Endothelial cell of umbilical vein (primary cell): ENCODE measurements at regions not wholly inside any gene's neighbourhood (a gene's known extent, or its start where the extent isn't known, plus 50 kb on each side); places are given as distances from the start of the nearest gene placed in this dataset.

Experiments
- BruUV-seq: library from RNA; stranded (reverse); fragments of 400-500 nt; replicated peaks from 2 replicates; lab custom pipeline; 2021; lab: Mats Ljungman, UMichigan
- CTCF ChIA-PET: fragments of 300-600, 350-600 bp; sonication (Branson Sonifier 250); formaldehyde crosslinking; loops from one replicate; lab custom pipeline; 2021; ENCODE audit warnings: antibody characterized with exemption, inconsistent platforms; lab: Charles Lee
- POLR2A ChIA-PET: fragments of 300-600, 350-600 bp; sonication (Branson Sonifier 250); formaldehyde crosslinking; loops from one replicate; lab custom pipeline; 2021; ENCODE audit warnings: antibody characterized with exemption, inconsistent platforms; lab: Charles Lee
- DNase-seq: peaks from one replicate; pipeline ENCODE4 v3.0.0-alpha.2; 2011; ENCODE audit warnings: low read depth, low spot score
- FAIRE-seq: peaks from 2 replicates; lab custom pipeline; 2011; peaks lifted over from hg19 to GRCh38; lab: Jason Lieb, UNC
- H2AFZ ChIP-seq: 2 replicates; pipeline ENCODE4 v1.6.0; 2012; ENCODE audit warnings: low read depth, low read length, control low read depth, inconsistent platforms
- H3K27ac ChIP-seq: 2 replicates; pipeline ENCODE4 v1.5.1; 2011; ENCODE audit warnings: low read depth, mild to moderate bottlenecking, control low read depth, low read length, moderate library complexity; ENCODE audit not compliant: insufficient read depth
- H3K27me3 ChIP-seq, 2 experiments: 2 replicates each; pipeline versions ENCODE4 v1.6.0 to v1.6.1; 2011; ENCODE audit warnings: low read length in 2 of 2, mixed read lengths in 1 of 2; ENCODE audit not compliant: control insufficient read depth in 2 of 2, insufficient read depth in 2 of 2
- H3K36me3 ChIP-seq, 2 experiments: 2 replicates in 1 of 2; 3 replicates in 1 of 2; pipeline ENCODE4 v1.5.1; 2011; ENCODE audit warnings: low read length in 2 of 2, mild to moderate bottlenecking in 1 of 2, moderate library complexity in 1 of 2; ENCODE audit not compliant: control insufficient read depth in 2 of 2, insufficient read depth in 2 of 2; ENCODE audit errors: extremely low read depth in 1 of 2
- H3K4me1 ChIP-seq: 3 replicates; pipeline ENCODE4 v1.5.1; 2011; ENCODE audit warnings: mild to moderate bottlenecking, low read length; ENCODE audit not compliant: control insufficient read depth, insufficient read depth; ENCODE audit errors: extremely low read depth
- H3K4me2 ChIP-seq: 2 replicates; pipeline ENCODE4 v1.6.1; 2011; ENCODE audit warnings: low read length, control low read depth, mixed read lengths; ENCODE audit not compliant: insufficient read depth
- H3K4me3 ChIP-seq, 3 experiments: fragments of 200-600 bp in 1 of 3; sonication (generic), shearing (Covaris generic) in 1 of 3; replicated peaks in 1 of 3; 2 replicates each; pipeline ENCODE4 v1.5.1; 2011 to 2016; ENCODE audit warnings: control low read depth in 3 of 3, low read length in 3 of 3, mild to moderate bottlenecking in 2 of 3, inconsistent platforms in 1 of 3, low read depth in 1 of 3, moderate library complexity in 1 of 3; ENCODE audit not compliant: insufficient read depth in 1 of 3
- H3K79me2 ChIP-seq: 2 replicates; pipeline ENCODE4 v1.6.0; 2012; ENCODE audit warnings: low read length, inconsistent platforms; ENCODE audit not compliant: control insufficient read depth, insufficient read depth
- H3K9ac ChIP-seq: replicated peaks from 2 replicates; pipeline ENCODE3; 2011; ENCODE audit warnings: low read length, control low read depth; ENCODE audit not compliant: insufficient read depth; ENCODE audit errors: extremely low read depth
- H3K9me1 ChIP-seq: replicated peaks from 3 replicates; pipeline ENCODE4 v1.6.0; 2011; ENCODE audit warnings: mild to moderate bottlenecking, low read length; ENCODE audit not compliant: control insufficient read depth, insufficient read depth; ENCODE audit errors: extremely low read depth
- H3K9me3 ChIP-seq: replicated peaks from 2 replicates; pipeline ENCODE4 v1.5.1; 2012; ENCODE audit warnings: low read length, inconsistent platforms; ENCODE audit not compliant: control insufficient read depth, insufficient read depth
- H4K20me1 ChIP-seq: replicated peaks from 2 replicates; pipeline ENCODE3; 2011; ENCODE audit warnings: mild to moderate bottlenecking, low read length; ENCODE audit not compliant: control insufficient read depth, insufficient read depth; ENCODE audit errors: extremely low read depth
- CTCF ChIP-seq, 2 donors: IDR thresholded peaks; 1 replicate in 1 of 2; 2 replicates in 1 of 2; pipeline ENCODE4 v1.5.1; 2011; ENCODE audit warnings: low read length in 2 of 2, mild to moderate bottlenecking in 2 of 2, moderate library complexity in 2 of 2, control low read depth in 1 of 2, inconsistent platforms in 1 of 2, low read depth in 1 of 2; ENCODE audit not compliant: insufficient read depth in 1 of 2; ENCODE audit errors: extremely low read depth in 1 of 2
- EZH2 ChIP-seq: IDR thresholded peaks from 2 replicates; pipeline ENCODE4 v1.6.1; 2012; ENCODE audit warnings: borderline replicate concordance, low read depth, mild to moderate bottlenecking, moderate library complexity, low read length, inconsistent platforms; ENCODE audit not compliant: severe bottlenecking
- FOS ChIP-seq: IDR thresholded peaks from 2 replicates; pipeline ENCODE4 v1.6.1; 2011; ENCODE audit warnings: mild to moderate bottlenecking, low read length, moderate library complexity, borderline replicate concordance; ENCODE audit not compliant: insufficient read depth
- JUN ChIP-seq: IDR thresholded peaks from 2 replicates; pipeline ENCODE4 v1.6.1; 2011; ENCODE audit warnings: borderline replicate concordance, low read depth; ENCODE audit not compliant: insufficient read length, insufficient read depth
- MYC ChIP-seq: IDR thresholded peaks from one replicate; pipeline ENCODE4 v1.6.1; 2011; ENCODE audit warnings: mild to moderate bottlenecking, low read depth, low read length
- POLR2A ChIP-seq: IDR thresholded peaks from 2 replicates; pipeline ENCODE4 v1.6.1; 2012; ENCODE audit warnings: low read depth, mild to moderate bottlenecking, control low read depth, low read length
- POLR2AphosphoS5 ChIP-seq: IDR thresholded peaks from 2 replicates; pipeline ENCODE4 v1.6.1; 2012; ENCODE audit warnings: low read depth, mild to moderate bottlenecking, control low read depth, low read length, moderate library complexity; ENCODE audit not compliant: insufficient read depth
- dilution Hi-C: fragments of 300-500 bp; cut with MboI; formaldehyde crosslinking; loops from one replicate; pipeline ENCODE4 v1.15.0; 2019; ENCODE audit warnings: low sequenced_read_pairs; ENCODE audit not compliant: extremely low pct_ligation_motif_present
- intact Hi-C: fragments of 100-400 bp; cut with micrococcal nuclease; formaldehyde crosslinking; loops from one replicate; pipeline ENCODE4 v1.10.0; 2022
- TF ChIP-seq, protein P1 (sequence below): IDR thresholded peaks from 2 replicates; pipeline ENCODE4 v1.6.1; 2011; ENCODE audit not compliant: insufficient read depth, insufficient read length

GRCh38 chr9:22588918-22589317 is 142.3 kb downstream of the DMRTA1 start:
- no peak for DNase-seq
- H2AFZ ChIP-seq, result no peak overlapping the region
- H4K20me1 ChIP-seq, result no peaks in the 10 kb centered on the region
- no peaks in the 10 kb centered on the region for H3K4me1 ChIP-seq
- intact Hi-C loops, result no loop called here
- H3K27ac ChIP-seq, result no peak overlapping the region
- no peaks in the 10 kb centered on the region for H3K79me2 ChIP-seq
- BruUV-seq, result no TSS peak
- H3K4me2 ChIP-seq, result no peak overlapping the region
- TF ChIP-seq EZH2 (no peak), CTCF (IDR thresholded peaks at IDR 0.05; ENCODE audit: extremely low read depth in 1 of 2, insufficient read depth in 1 of 2, low read depth in 1 of 2, low read length in 2 of 2) (no peak), JUN (no peak), MYC (no peak), POLR2AphosphoS5 (no peak)
- FAIRE-seq, result no peak
- no peak overlapping the region for H3K4me3 ChIP-seq
- H3K9me1 ChIP-seq, result no peaks in the 10 kb centered on the region
- dilution Hi-C loops, result no loop called here
- no peaks in the 10 kb centered on the region for H3K36me3 ChIP-seq
- H3K27me3 ChIP-seq, result no peaks in the 10 kb centered on the region
- ChIA-PET POLR2A (no interaction called here), CTCF (no interaction called here)
- H3K9me3 ChIP-seq, result no peaks in the 10 kb centered on the region
- H3K9ac ChIP-seq, result no peak overlapping the region

DNA sequence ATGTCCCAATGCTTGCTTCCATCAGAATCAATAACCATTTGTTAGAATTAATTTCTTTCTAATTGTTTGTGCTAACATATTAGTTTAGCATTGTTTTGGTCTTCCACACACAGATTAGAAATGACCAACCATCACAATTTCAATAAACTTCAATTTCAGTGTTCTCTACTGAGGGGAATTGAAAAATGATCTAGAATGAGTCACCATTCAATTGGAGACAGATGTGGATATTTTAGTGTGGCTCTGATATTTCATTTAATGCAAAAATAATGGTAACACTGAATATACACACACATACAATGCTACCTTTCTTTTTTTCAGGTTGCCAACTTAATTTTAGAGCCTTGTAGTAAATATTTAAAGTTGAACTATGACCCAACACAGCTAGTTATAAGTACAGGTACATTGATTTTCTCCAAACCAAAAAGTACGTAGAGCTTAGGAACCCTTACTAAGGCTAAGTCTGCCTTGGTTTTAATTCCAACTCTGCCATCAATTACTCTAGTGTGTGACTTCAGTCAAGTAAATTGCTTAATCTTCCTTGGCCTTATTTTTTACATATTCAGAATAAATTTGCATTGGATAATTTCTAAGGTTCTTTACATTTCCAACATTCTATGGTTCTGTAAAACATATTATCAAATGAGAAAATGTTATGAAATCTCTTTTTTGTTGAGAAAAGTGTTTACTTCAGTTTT is 143.9 kb downstream of the DMRTA1 start:
- no peaks in the 10 kb centered on the region for H3K36me3 ChIP-seq

More for the DNA sequence above, 143.9 kb downstream of the DMRTA1 start:
- intact Hi-C loops, result no loop called here
- TF ChIP-seq JUN, result no peak
- TF ChIP-seq, protein P1, sequence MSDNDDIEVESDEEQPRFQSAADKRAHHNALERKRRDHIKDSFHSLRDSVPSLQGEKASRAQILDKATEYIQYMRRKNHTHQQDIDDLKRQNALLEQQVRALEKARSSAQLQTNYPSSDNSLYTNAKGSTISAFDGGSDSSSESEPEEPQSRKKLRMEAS, result no peak
- TF ChIP-seq EZH2, result no peak
- TF ChIP-seq FOS, result no peak
- TF ChIP-seq POLR2A, result no peak
- TF ChIP-seq POLR2AphosphoS5, result no peak
- dilution Hi-C loops, result no loop called here
- no peaks in the 10 kb centered on the region for H3K27me3 ChIP-seq
- H3K9me1 ChIP-seq, result no peaks in the 10 kb centered on the region
- POLR2A ChIA-PET, result no interaction called here
- H3K9me3 ChIP-seq, result no peaks in the 10 kb centered on the region
- no peaks in the 10 kb centered on the region for H3K4me1 ChIP-seq
- H3K9ac ChIP-seq, result no peak overlapping the region
- H2AFZ ChIP-seq, result no peak overlapping the region
- no peaks in the 10 kb centered on the region for H4K20me1 ChIP-seq
- DNase-seq, result no peak
- FAIRE-seq, result no peak
- no peak overlapping the region for H3K4me3 ChIP-seq
- CTCF ChIA-PET, result no interaction called here
- no peaks in the 10 kb centered on the region for H3K79me2 ChIP-seq
- BruUV-seq, result no TSS peak
- H3K27ac ChIP-seq, result no peak overlapping the region
- no peak overlapping the region for H3K4me2 ChIP-seq
